Mononuclear cell (primary cell): ENCODE measurements at regions not wholly inside any gene's neighbourhood (a gene's known extent, or its start where the extent isn't known, plus 50 kb on each side); places are given as distances from the start of the nearest gene placed in this dataset.
"Not testable (repeated sequence)": the region's sequence is repeated elsewhere in the genome, so short reads cannot be mapped to it uniquely, and the experiment has no call there.

Experiments used
- H3K27me3 ChIP-seq: 2 replicates; pipeline ENCODE4 v1.6.0; 2011; ENCODE audit warnings: low read length, control low read depth; ENCODE audit not compliant: insufficient read depth
- H3K4me1 ChIP-seq: 2 replicates; pipeline ENCODE4 v1.5.1; 2011; ENCODE audit warnings: mild to moderate bottlenecking, low read length, control low read depth; ENCODE audit not compliant: insufficient read depth
- H3K4me3 ChIP-seq: 2 replicates; pipeline ENCODE4 v1.5.1; 2011; ENCODE audit warnings: mild to moderate bottlenecking, low read length, moderate library complexity
- H3K9me3 ChIP-seq: 2 replicates; pipeline ENCODE4 v1.5.1; 2011; ENCODE audit warnings: low read depth, mild to moderate bottlenecking, control low read depth, low read length

- H3K9me3 ChIP-seq = no peaks in the 10 kb centered on the region
- H3K27me3 ChIP-seq = peaks cover 25% of the 10 kb centered on the region
- no peak overlapping the region for H3K4me3 ChIP-seq
- no peaks in the 10 kb centered on the region for H3K4me1 ChIP-seq
Observed at GRCh38 chr6:16998461-16998860, 103.4 kb upstream of the STMND1 start.

- no peaks in the 10 kb centered on the region for H3K9me3 ChIP-seq
Observed at GRCh38 chr6:16995511-16996250, 106.2 kb upstream of the STMND1 start.

GRCh38 chr6:16993396-16993795 is 108.5 kb upstream of the STMND1 start:
- peaks cover 2% of the 10 kb centered on the region for H3K27me3 ChIP-seq
- H3K4me1 ChIP-seq = no peaks in the 10 kb centered on the region
- H3K9me3 ChIP-seq = no peaks in the 10 kb centered on the region
- no peak overlapping the region for H3K4me3 ChIP-seq

More at GRCh38 chr6:16995511-16996250, 106.2 kb upstream of the STMND1 start:
- Histone ChIP-seq H3K27me3 (peaks cover 6% of the 10 kb centered on the region), H3K4me1 (no peaks in the 10 kb centered on the region), H3K4me3 (no peak overlapping the region)

- Histone ChIP-seq H3K4me1 (no peaks in the 10 kb centered on the region), H3K4me3 (no peak overlapping the region), H3K9me3 (no peaks in the 10 kb centered on the region), H3K27me3 (no peaks in the 10 kb centered on the region)
Observed at GRCh38 chr6:16991981-16992629, 109.7 kb upstream of the STMND1 start.

GRCh38 chr6:16989976-16990375 is 111.9 kb upstream of the STMND1 start:
- not testable (repeated sequence) for H3K4me1 ChIP-seq, H3K27me3 ChIP-seq, H3K4me3 ChIP-seq, H3K9me3 ChIP-seq

- no peak overlapping the region for H3K4me3 ChIP-seq
- H3K9me3 ChIP-seq = no peaks in the 10 kb centered on the region
- H3K4me1 ChIP-seq = peaks cover 7% of the 10 kb centered on the region
- H3K27me3 ChIP-seq = peaks cover 3% of the 10 kb centered on the region
Observed at GRCh38 chr6:16989382-16989781, 112.5 kb upstream of the STMND1 start.

GRCh38 chr6:16987996-16988395 is 113.9 kb upstream of the STMND1 start:
- Histone ChIP-seq H3K4me3 (no peak overlapping the region), H3K9me3 (no peaks in the 10 kb centered on the region), H3K4me1 (peaks cover 7% of the 10 kb centered on the region), H3K27me3 (peaks cover 5% of the 10 kb centered on the region)

GRCh38 chr6:16985513-16986284 is 116.2 kb upstream of the STMND1 start:
- peaks cover 7% of the 10 kb centered on the region for H3K4me1 ChIP-seq
- H3K27me3 ChIP-seq = peaks cover 8% of the 10 kb centered on the region
- no peak overlapping the region for H3K4me3 ChIP-seq
- H3K9me3 ChIP-seq = no peaks in the 10 kb centered on the region

GRCh38 chr6:16982807-16983206 is 119.0 kb upstream of the STMND1 start:
- Histone ChIP-seq H3K4me1 (peaks cover 7% of the 10 kb centered on the region), H3K4me3 (no peak overlapping the region), H3K27me3 (peaks cover 8% of the 10 kb centered on the region), H3K9me3 (no peaks in the 10 kb centered on the region)

- H3K27me3 ChIP-seq = peaks cover 5% of the 10 kb centered on the region
- no peak overlapping the region for H3K4me3 ChIP-seq
- H3K4me1 ChIP-seq = no peaks in the 10 kb centered on the region
- no peaks in the 10 kb centered on the region for H3K9me3 ChIP-seq
Observed at GRCh38 chr6:16979677-16980370, 122.0 kb upstream of the STMND1 start.

- H3K27me3 ChIP-seq = peaks cover 2% of the 10 kb centered on the region
- no peaks in the 10 kb centered on the region for H3K9me3 ChIP-seq
- H3K4me1 ChIP-seq = peaks cover 2% of the 10 kb centered on the region
Observed at GRCh38 chr6:16978686-16979085, 123.2 kb upstream of the STMND1 start.

GRCh38 chr6:16976385-16977183 is 125.3 kb upstream of the STMND1 start:
- Histone ChIP-seq H3K4me3 (no peak overlapping the region), H3K4me1 (peaks cover 10% of the 10 kb centered on the region), H3K27me3 (peaks cover 2% of the 10 kb centered on the region), H3K9me3 (no peaks in the 10 kb centered on the region)

More at GRCh38 chr6:16978686-16979085, 123.2 kb upstream of the STMND1 start:
- H3K4me3 ChIP-seq = no peak overlapping the region

GRCh38 chr6:16974704-16975359 is 127.0 kb upstream of the STMND1 start:
- no peak overlapping the region for H3K4me3 ChIP-seq
- no peaks in the 10 kb centered on the region for H3K27me3 ChIP-seq
- H3K9me3 ChIP-seq = no peaks in the 10 kb centered on the region
- H3K4me1 ChIP-seq = peaks cover 10% of the 10 kb centered on the region

- H3K4me3 ChIP-seq = no peak overlapping the region
- no peaks in the 10 kb centered on the region for H3K9me3 ChIP-seq
- H3K27me3 ChIP-seq = no peaks in the 10 kb centered on the region
- peaks cover 10% of the 10 kb centered on the region for H3K4me1 ChIP-seq
Observed at GRCh38 chr6:16974387-16974673, 127.5 kb upstream of the STMND1 start.
